Brain microvascular endothelial cell (primary cell): ENCODE measurements at regions not wholly inside any gene's neighbourhood (a gene's known extent, or its start where the extent isn't known, plus 50 kb on each side); places are given as distances from the start of the nearest gene placed in this dataset.
"Not testable (repeated sequence)": the region's sequence is repeated elsewhere in the genome, so short reads cannot be mapped to it uniquely, and the experiment has no call there.

Experiments used
- DNase-seq: peaks from one replicate; pipeline ENCODE4 v3.0.0-alpha.2; 2020
- H3K27ac ChIP-seq: fragments of 250-450 bp; sonication (Bioruptor Pico); 2 replicates; pipeline ENCODE4 v1.5.1; 2020; ENCODE audit warnings: mild to moderate bottlenecking, moderate library complexity
- H3K27me3 ChIP-seq: fragments of 250-450 bp; sonication (Bioruptor Pico); replicated peaks from 2 replicates; pipeline ENCODE4 v1.5.1; 2020; ENCODE audit warnings: mild to moderate bottlenecking
- H3K36me3 ChIP-seq: fragments of 250-450 bp; sonication (Bioruptor Pico); replicated peaks from 2 replicates; pipeline ENCODE4 v1.5.1; 2020; ENCODE audit warnings: mild to moderate bottlenecking
- H3K4me3 ChIP-seq: 2 replicates; pipeline ENCODE4 v1.5.1; 2011; ENCODE audit warnings: low read depth, mild to moderate bottlenecking, control low read depth, low read length, moderate library complexity
- in situ Hi-C: cut with HindIII; loops from 2 replicates; pipeline ENCODE4 v1.10.0; 2017; ENCODE audit warnings: low sequenced_read_pairs, low pct_ligation_motif_present
- TF ChIP-seq, protein P1 (sequence below): IDR thresholded peaks from 2 replicates; pipeline ENCODE4 v1.5.1; 2011; ENCODE audit warnings: low read depth, mild to moderate bottlenecking, moderate library complexity, low read length, control low read depth, inconsistent platforms; ENCODE audit errors: missing control alignments

DNA sequence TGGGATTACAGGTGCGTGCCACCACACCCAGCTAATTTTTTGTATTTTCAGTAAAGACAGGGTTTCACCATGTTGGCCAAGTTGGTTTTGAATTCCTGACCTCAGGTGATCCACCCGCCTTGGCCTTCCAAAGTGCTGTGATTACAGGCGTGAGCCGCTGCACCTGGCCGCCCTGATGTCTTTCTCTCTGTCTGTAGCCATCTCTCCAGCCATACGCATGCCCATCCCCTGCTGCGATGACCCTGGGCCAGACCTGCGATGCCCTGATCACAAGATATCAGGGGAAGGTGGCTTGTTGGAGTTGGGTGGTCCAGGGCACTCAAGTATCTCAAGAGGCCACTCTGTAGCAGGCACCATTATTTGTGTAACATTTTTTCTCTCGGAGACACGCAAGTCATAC is 54.4 kb upstream of the RBFOX2 start:
- H3K27me3 ChIP-seq = no peaks in the 10 kb centered on the region
- TF ChIP-seq, protein P1, sequence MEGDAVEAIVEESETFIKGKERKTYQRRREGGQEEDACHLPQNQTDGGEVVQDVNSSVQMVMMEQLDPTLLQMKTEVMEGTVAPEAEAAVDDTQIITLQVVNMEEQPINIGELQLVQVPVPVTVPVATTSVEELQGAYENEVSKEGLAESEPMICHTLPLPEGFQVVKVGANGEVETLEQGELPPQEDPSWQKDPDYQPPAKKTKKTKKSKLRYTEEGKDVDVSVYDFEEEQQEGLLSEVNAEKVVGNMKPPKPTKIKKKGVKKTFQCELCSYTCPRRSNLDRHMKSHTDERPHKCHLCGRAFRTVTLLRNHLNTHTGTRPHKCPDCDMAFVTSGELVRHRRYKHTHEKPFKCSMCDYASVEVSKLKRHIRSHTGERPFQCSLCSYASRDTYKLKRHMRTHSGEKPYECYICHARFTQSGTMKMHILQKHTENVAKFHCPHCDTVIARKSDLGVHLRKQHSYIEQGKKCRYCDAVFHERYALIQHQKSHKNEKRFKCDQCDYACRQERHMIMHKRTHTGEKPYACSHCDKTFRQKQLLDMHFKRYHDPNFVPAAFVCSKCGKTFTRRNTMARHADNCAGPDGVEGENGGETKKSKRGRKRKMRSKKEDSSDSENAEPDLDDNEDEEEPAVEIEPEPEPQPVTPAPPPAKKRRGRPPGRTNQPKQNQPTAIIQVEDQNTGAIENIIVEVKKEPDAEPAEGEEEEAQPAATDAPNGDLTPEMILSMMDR = no peak
- no peaks in the 10 kb centered on the region for H3K36me3 ChIP-seq
- in situ Hi-C loops = no loop called here
- DNase-seq = no peak
- H3K4me3 ChIP-seq = no peak overlapping the region
- no peak overlapping the region for H3K27ac ChIP-seq

DNA sequence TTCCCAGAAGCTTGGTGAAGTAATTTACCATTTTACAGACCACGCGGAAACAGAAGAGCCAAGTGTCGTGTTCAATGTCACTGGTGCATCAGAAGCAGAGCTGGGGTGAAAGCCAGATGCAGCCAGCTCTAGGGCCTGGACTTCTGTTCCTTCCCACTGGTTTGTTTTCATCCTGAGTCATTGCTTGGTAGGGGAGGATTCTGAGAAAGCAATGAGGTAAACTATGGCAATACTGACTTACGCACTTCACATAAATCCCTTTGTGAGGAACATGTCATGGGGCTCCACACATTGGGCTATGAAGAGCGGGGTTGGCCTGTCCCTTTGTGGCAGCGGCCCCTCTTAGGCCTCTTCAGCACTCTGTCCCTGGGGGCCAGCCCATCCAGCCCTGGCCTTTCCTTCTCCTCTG is 52.4 kb upstream of the RBFOX2 start:
- DNase-seq = peak; percentile 87
- no peaks in the 10 kb centered on the region for H3K27me3 ChIP-seq
- in situ Hi-C loops = no loop called here
- no peak overlapping the region for H3K4me3 ChIP-seq
- TF ChIP-seq, protein P1 = no peak
- H3K27ac ChIP-seq = peak overlapping the region; percentile 79
- H3K36me3 ChIP-seq = no peaks in the 10 kb centered on the region

DNA sequence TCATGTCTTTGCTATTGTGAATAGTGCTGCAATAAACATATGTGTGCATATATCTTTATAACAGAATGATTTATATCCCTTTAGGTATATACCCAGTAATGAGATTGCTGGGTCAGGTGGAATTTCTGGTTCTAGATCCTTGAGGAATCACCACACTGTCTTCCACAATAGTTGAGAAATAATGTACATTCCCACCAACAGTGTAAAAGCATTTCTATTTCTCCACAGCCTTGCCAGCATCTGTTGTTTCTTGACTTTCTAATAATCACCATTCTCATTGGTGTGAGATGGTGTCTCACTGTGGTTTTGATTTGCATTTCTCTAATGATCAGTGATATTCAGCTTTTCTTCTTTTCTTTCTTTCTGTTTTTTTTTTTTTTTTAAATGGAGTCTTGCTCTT is 51.7 kb upstream of the RBFOX2 start:
- H3K36me3 ChIP-seq, in situ Hi-C loops, H3K4me3 ChIP-seq, H3K27ac ChIP-seq, H3K27me3 ChIP-seq, DNase-seq: not testable (repeated sequence)

DNA sequence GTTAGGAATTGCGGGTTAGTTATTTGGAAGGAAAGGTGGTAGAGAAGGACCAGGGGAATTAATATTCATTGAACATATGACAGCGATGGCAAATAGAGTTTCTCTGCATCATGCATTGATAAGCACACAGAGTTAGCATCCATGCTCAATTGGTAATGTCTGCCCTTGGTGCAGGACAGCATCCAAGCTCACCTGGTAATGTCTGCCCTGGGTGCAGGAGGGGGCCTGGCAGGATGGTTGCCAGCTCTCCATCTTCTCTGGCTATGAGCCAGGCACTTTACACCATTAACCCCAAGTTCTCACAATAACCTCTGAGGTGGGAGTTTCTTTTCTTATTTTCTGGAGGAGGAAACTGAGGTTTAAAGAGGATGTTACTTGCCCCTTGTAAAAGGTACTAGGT is 50.4 kb upstream of the RBFOX2 start:
- Histone ChIP-seq H3K36me3 (no peaks in the 10 kb centered on the region), H3K27me3 (no peaks in the 10 kb centered on the region), H3K27ac (no peak overlapping the region), H3K4me3 (no peak overlapping the region)
- TF ChIP-seq, protein P1 = no peak
- no peak for DNase-seq
- in situ Hi-C loops = no loop called here
